ENCODE measurements at regions not wholly inside any gene's neighbourhood (a gene's known extent, or its start where the extent isn't known, plus 50 kb on each side); places are given as distances from the start of the nearest gene placed in this dataset.

- Histone ChIP-seq H3K27me3 (ENCODE audit: control insufficient read depth, insufficient read depth, low read length) (no peaks in the 10 kb centered on the region), H3K4me3 (ENCODE audit: low read depth, low read length) (no peak overlapping the region), H3K36me3 (ENCODE audit: control insufficient read depth, insufficient read depth, low read length) (no peaks in the 10 kb centered on the region)
- FAIRE-seq (no peak), DNase-seq (ENCODE audit: low read depth) (no peak)
- TF ChIP-seq, protein P1, sequence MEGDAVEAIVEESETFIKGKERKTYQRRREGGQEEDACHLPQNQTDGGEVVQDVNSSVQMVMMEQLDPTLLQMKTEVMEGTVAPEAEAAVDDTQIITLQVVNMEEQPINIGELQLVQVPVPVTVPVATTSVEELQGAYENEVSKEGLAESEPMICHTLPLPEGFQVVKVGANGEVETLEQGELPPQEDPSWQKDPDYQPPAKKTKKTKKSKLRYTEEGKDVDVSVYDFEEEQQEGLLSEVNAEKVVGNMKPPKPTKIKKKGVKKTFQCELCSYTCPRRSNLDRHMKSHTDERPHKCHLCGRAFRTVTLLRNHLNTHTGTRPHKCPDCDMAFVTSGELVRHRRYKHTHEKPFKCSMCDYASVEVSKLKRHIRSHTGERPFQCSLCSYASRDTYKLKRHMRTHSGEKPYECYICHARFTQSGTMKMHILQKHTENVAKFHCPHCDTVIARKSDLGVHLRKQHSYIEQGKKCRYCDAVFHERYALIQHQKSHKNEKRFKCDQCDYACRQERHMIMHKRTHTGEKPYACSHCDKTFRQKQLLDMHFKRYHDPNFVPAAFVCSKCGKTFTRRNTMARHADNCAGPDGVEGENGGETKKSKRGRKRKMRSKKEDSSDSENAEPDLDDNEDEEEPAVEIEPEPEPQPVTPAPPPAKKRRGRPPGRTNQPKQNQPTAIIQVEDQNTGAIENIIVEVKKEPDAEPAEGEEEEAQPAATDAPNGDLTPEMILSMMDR (IDR thresholded peaks at IDR 0.05; ENCODE audit: insufficient read depth, low read length, severe bottlenecking) = no peak
Measured at GRCh38 chr4:176949029-176949428, 156.3 kb upstream of the VEGFC start.

- no peaks in the 10 kb centered on the region for H3K36me3 ChIP-seq (ENCODE audit: control insufficient read depth, insufficient read depth, low read length)
- DNase-seq (ENCODE audit: low read depth) (no peak), FAIRE-seq (no peak)
- H3K4me3 ChIP-seq (ENCODE audit: low read depth, low read length) = no peak overlapping the region
- TF ChIP-seq, protein P1 (IDR thresholded peaks at IDR 0.05; ENCODE audit: insufficient read depth, low read length, severe bottlenecking) = no peak
- H3K27me3 ChIP-seq (ENCODE audit: control insufficient read depth, insufficient read depth, low read length) = no peaks in the 10 kb centered on the region
Measured at GRCh38 chr4:176953021-176953420, 160.3 kb upstream of the VEGFC start.

DNA sequence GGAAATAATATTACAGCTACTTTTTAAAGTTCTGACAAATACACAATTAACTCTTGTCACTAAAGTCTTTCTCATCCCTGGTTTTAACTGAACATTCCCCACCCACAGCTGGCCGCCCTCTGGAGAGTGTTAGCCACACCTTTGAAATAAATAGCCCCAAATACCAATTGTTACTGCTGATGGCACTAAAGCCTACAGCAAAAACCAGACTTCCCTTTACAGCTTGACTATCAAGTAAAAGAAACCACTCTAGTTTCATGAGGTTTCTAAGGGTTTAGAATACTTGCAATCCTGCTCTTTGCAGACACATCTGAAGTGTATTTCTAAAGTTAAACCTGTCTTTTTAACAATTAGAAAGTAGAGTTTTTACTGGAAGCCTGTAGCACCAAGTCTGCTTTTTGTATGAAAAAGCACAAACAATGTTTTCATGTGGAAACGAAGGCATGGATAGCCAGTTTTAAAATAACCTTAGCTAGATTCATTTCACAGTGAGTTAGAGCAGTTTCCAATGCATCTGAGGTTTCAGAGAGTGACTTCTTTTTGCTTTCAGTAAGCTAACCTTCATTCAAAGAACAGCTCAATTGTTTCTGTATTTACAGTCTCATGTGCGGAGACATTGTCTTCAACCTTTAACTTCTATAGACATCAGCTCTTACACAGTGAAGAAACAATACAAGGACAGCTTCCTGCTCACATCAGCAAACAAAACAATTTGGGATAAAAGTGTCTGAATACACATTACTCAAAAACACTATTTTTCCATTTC lies 164.8 kb upstream of the VEGFC start:
- no peaks in the 10 kb centered on the region for H3K27me3 ChIP-seq (ENCODE audit: control insufficient read depth, insufficient read depth, low read length)
- H3K4me3 ChIP-seq (ENCODE audit: low read depth, low read length) = no peak overlapping the region
- DNase-seq (ENCODE audit: low read depth) (no peak), FAIRE-seq (no peak)
- H3K36me3 ChIP-seq (ENCODE audit: control insufficient read depth, insufficient read depth, low read length) = no peaks in the 10 kb centered on the region
- TF ChIP-seq, protein P1 (IDR thresholded peaks at IDR 0.05; ENCODE audit: insufficient read depth, low read length, severe bottlenecking) = no peak

GRCh38 chr4:176959980-176960379 lies 167.3 kb upstream of the VEGFC start:
- Histone ChIP-seq H3K4me3 (ENCODE audit: low read depth, low read length) (no peak overlapping the region), H3K27me3 (ENCODE audit: control insufficient read depth, insufficient read depth, low read length) (no peaks in the 10 kb centered on the region), H3K36me3 (ENCODE audit: control insufficient read depth, insufficient read depth, low read length) (no peaks in the 10 kb centered on the region)
- TF ChIP-seq, protein P1 (IDR thresholded peaks at IDR 0.05; ENCODE audit: insufficient read depth, low read length, severe bottlenecking) = no peak
- no peak for FAIRE-seq
- no peak for DNase-seq (ENCODE audit: low read depth)

- Histone ChIP-seq H3K4me3 (ENCODE audit: low read depth, low read length) (no peak overlapping the region), H3K36me3 (ENCODE audit: control insufficient read depth, insufficient read depth, low read length) (no peaks in the 10 kb centered on the region), H3K27me3 (ENCODE audit: control insufficient read depth, insufficient read depth, low read length) (no peaks in the 10 kb centered on the region)
- TF ChIP-seq, protein P1 (IDR thresholded peaks at IDR 0.05; ENCODE audit: insufficient read depth, low read length, severe bottlenecking) = no peak
- FAIRE-seq (no peak), DNase-seq (ENCODE audit: low read depth) (no peak)
Measured at GRCh38 chr4:176963121-176963520, 170.4 kb upstream of the VEGFC start.
